HG02610 (cell line): ENCODE measurements at regions not wholly inside any gene's neighbourhood (a gene's known extent, or its start where the extent isn't known, plus 50 kb on each side); places are given as distances from the start of the nearest gene placed in this dataset.
"Not testable (repeated sequence)": the region's sequence is repeated elsewhere in the genome, so short reads cannot be mapped to it uniquely, and the experiment has no call there.

ENCODE experiments used
- ATAC-seq: cut with Tn5 transposase; IDR thresholded peaks from one replicate; pipeline ENCODE4 v1.9.1; 2021; ENCODE audit warnings: mild to moderate bottlenecking, moderate library complexity; ENCODE audit not compliant: unreplicated experiment

GRCh38 chr9:1115370-1115769 lies 65.2 kb downstream of the DMRT2 start:
- no peak for ATAC-seq

- no peak for ATAC-seq
Measured at GRCh38 chr9:1117439-1117838, 67.3 kb downstream of the DMRT2 start.

GRCh38 chr9:1120500-1121165 lies 70.5 kb downstream of the DMRT2 start:
- ATAC-seq: no peak

GRCh38 chr9:1125741-1126140 lies 75.6 kb downstream of the DMRT2 start:
- ATAC-seq: no peak

- ATAC-seq: no peak
Measured at GRCh38 chr9:1128046-1128445, 77.9 kb downstream of the DMRT2 start.

- ATAC-seq: no peak
Measured at GRCh38 chr9:1129382-1129781, 79.2 kb downstream of the DMRT2 start.

- no peak for ATAC-seq
Measured at GRCh38 chr9:1140057-1140456, 89.9 kb downstream of the DMRT2 start.

- ATAC-seq: no peak
Measured at GRCh38 chr9:1151691-1152090, 101.5 kb downstream of the DMRT2 start.

GRCh38 chr9:1152171-1152570 lies 102.0 kb downstream of the DMRT2 start:
- no peak for ATAC-seq

- ATAC-seq: no peak
Measured at GRCh38 chr9:1154739-1155138, 104.6 kb downstream of the DMRT2 start.

- no peak for ATAC-seq
Measured at GRCh38 chr9:1155602-1156001, 105.4 kb downstream of the DMRT2 start.

- no peak for ATAC-seq
Measured at GRCh38 chr9:1156794-1157550, 106.8 kb downstream of the DMRT2 start.

GRCh38 chr9:1157836-1158235 lies 107.7 kb downstream of the DMRT2 start:
- ATAC-seq: no peak

GRCh38 chr9:1170918-1171317 lies 120.8 kb downstream of the DMRT2 start:
- no peak for ATAC-seq

- no peak for ATAC-seq
Measured at GRCh38 chr9:1171546-1171945, 121.4 kb downstream of the DMRT2 start.

GRCh38 chr9:1173211-1173610 lies 123.1 kb downstream of the DMRT2 start:
- ATAC-seq: no peak

- ATAC-seq: no peak
Measured at GRCh38 chr9:1173993-1174392, 123.8 kb downstream of the DMRT2 start.

- no peak for ATAC-seq
Measured at GRCh38 chr9:1179366-1179765, 129.2 kb downstream of the DMRT2 start.

GRCh38 chr9:1184146-1184545 lies 134.0 kb downstream of the DMRT2 start:
- ATAC-seq: no peak

- not testable (repeated sequence) for ATAC-seq
Measured at GRCh38 chr9:1187137-1187536, 137.0 kb downstream of the DMRT2 start.

- ATAC-seq: not testable (repeated sequence)
Measured at GRCh38 chr9:1195636-1196035, 145.5 kb downstream of the DMRT2 start.

- ATAC-seq: no peak
Measured at GRCh38 chr9:1198085-1198484, 147.9 kb downstream of the DMRT2 start.

- no peak for ATAC-seq
Measured at GRCh38 chr9:1200847-1201251, 150.7 kb downstream of the DMRT2 start.
